ENCODE measurements at regions not wholly inside any gene's neighbourhood (a gene's known extent, or its start where the extent isn't known, plus 50 kb on each side); places are given as distances from the start of the nearest gene placed in this dataset.

DNA sequence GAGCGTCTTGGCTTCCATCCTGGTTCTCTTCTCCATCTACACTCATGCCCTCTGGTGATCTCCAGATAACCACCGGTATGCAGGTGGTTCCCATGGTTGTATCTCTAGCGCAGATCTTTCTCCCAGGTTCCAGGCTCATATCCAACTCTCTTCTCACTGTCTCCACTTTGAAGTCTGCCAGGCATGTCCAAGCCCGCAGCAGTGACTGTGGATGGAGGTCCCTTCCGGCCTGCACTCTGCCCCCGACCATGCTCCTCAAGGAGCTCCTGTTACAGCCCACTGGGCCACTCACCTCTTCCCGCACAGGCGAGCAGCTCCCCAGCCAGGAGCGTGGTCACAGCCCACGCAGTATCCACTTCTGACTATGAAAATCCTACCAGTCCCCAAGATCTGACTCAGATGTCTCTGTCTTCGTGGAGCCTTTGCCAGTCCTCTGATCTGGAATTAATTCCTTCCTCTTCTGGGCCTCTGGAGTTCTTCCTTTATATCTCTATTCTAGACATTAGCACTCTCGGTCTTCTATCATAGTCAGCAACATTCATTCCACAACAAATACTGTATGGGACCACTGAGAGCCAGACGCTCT is 100.2 kb downstream of the TEX26 start:
- Histone ChIP-seq H3K9me3 (ENCODE audit: control extremely low read depth in 1 of 5, control insufficient read depth in 4 of 5, insufficient read depth in 2 of 5, low read depth in 1 of 5, low read length in 4 of 5) (no peaks in the 10 kb centered on the region), H3K27ac (ENCODE audit: insufficient read depth in 1 of 2, low read depth in 1 of 2, low read length in 2 of 2, poor library complexity in 1 of 2, severe bottlenecking in 2 of 2) (no peak overlapping the region), H3K4me1 (ENCODE audit: control extremely low read depth in 1 of 4, control insufficient read depth in 4 of 4, insufficient read depth in 4 of 4, low read length in 3 of 4) (no peaks in the 10 kb centered on the region), H3K4me3 (ENCODE audit: control insufficient read depth in 1 of 7, extremely low read depth in 1 of 7, insufficient read depth in 4 of 7, low read depth in 2 of 7, low read length in 6 of 7) (no peak overlapping the region), H3K27me3 (replicated peaks in 2 of 5; ENCODE audit: control insufficient read depth in 4 of 5, insufficient read depth in 5 of 5, low read length in 4 of 5) (peaks cover 0 to 93% (median 50%) of the 10 kb centered on the region in 5 experiments), H3K36me3 (ENCODE audit: control insufficient read depth in 4 of 4, insufficient read depth in 4 of 4, low read length in 3 of 4) (no peaks in the 10 kb centered on the region)
- DNase-seq: no peak
- CTCF ChIA-PET: interaction anchor here (1.3 to 1.5 kb wide), 2 partner anchors 8 to 12 kb away, joined by 3 read pairs; no protein-coding TSS in a partner anchor
- 89% methylated on average over 11 of the region's 13 CpGs for WGBS (ENCODE audit: insufficient coverage)
- POLR2A ChIA-PET: no interaction called here

DNA sequence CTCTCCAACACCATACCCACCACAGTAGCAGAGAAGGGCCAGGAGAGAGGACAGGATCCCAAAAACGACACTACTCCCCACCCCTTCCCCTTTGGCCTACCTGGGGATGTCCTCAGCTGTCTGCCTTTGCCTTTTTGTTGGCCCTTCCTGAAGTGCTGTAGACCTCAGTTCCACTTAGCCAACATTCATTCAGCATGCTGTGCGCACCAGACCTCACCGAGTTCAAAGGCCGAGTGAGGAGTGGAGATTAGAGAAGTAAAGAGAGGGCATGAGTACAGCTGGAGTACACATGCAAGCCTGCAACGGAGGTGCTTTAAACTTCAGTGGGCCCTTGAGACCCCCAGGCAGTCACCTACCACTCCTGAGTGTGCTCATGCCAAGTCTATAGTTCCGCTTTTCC is 99.0 kb downstream of the TEX26 start:
- H3K27me3 ChIP-seq (replicated peaks in 2 of 5; ENCODE audit: control insufficient read depth in 4 of 5, insufficient read depth in 5 of 5, low read length in 4 of 5): peaks cover 0 to 93% (median 48%) of the 10 kb centered on the region in 5 experiments
- no peaks in the 10 kb centered on the region for H3K4me1 ChIP-seq (ENCODE audit: control extremely low read depth in 1 of 4, control insufficient read depth in 4 of 4, insufficient read depth in 4 of 4, low read length in 3 of 4)
- H3K4me3 ChIP-seq (ENCODE audit: control insufficient read depth in 1 of 7, extremely low read depth in 1 of 7, insufficient read depth in 4 of 7, low read depth in 2 of 7, low read length in 6 of 7): no peak overlapping the region
- no peak overlapping the region for H3K27ac ChIP-seq (ENCODE audit: insufficient read depth in 1 of 2, low read depth in 1 of 2, low read length in 2 of 2, poor library complexity in 1 of 2, severe bottlenecking in 2 of 2)
- no peak for DNase-seq
- ChIA-PET POLR2A (no interaction called here), CTCF (interaction anchor here (1.2 to 2.3 kb wide), 4 partner anchors 9 to 13 kb away, joined by 3 to 9 read pairs (median 4); no protein-coding TSS in a partner anchor)
- no peaks in the 10 kb centered on the region for H3K36me3 ChIP-seq (ENCODE audit: control insufficient read depth in 4 of 4, insufficient read depth in 4 of 4, low read length in 3 of 4)
- H3K9me3 ChIP-seq (ENCODE audit: control extremely low read depth in 1 of 5, control insufficient read depth in 4 of 5, insufficient read depth in 2 of 5, low read depth in 1 of 5, low read length in 4 of 5): no peaks in the 10 kb centered on the region
- 90% methylated on average over 4 of the region's 6 CpGs for WGBS (ENCODE audit: insufficient coverage)

GRCh38 chr13:31029102-31029501 is 96.6 kb downstream of the TEX26 start:
- Histone ChIP-seq H3K27ac (ENCODE audit: insufficient read depth in 1 of 2, low read depth in 1 of 2, low read length in 2 of 2, poor library complexity in 1 of 2, severe bottlenecking in 2 of 2) (no peak overlapping the region), H3K9me3 (ENCODE audit: control extremely low read depth in 1 of 5, control insufficient read depth in 4 of 5, insufficient read depth in 2 of 5, low read depth in 1 of 5, low read length in 4 of 5) (no peaks in the 10 kb centered on the region), H3K36me3 (ENCODE audit: control insufficient read depth in 4 of 4, insufficient read depth in 4 of 4, low read length in 3 of 4) (no peaks in the 10 kb centered on the region), H3K27me3 (replicated peaks in 2 of 5; ENCODE audit: control insufficient read depth in 4 of 5, insufficient read depth in 5 of 5, low read length in 4 of 5) (peaks cover 0 to 85% (median 37%) of the 10 kb centered on the region in 5 experiments), H3K4me3 (ENCODE audit: control insufficient read depth in 1 of 7, extremely low read depth in 1 of 7, insufficient read depth in 4 of 7, low read depth in 2 of 7, low read length in 6 of 7) (no peak overlapping the region), H3K4me1 (ENCODE audit: control extremely low read depth in 1 of 4, control insufficient read depth in 4 of 4, insufficient read depth in 4 of 4, low read length in 3 of 4) (no peaks in the 10 kb centered on the region)
- CTCF ChIA-PET: interaction anchor here (2.3 kb wide), 1 partner anchor 16 kb away, joined by 9 read pairs; no protein-coding TSS in a partner anchor
- 96% methylated on average over 8 of the region's 8 CpGs for WGBS (ENCODE audit: insufficient coverage)
- POLR2A ChIA-PET: interaction anchor here (0.6 kb wide), 2 partner anchors 13 to 1589 kb away, joined by 3 to 4 read pairs; no protein-coding TSS in a partner anchor
- no peak for DNase-seq

DNA sequence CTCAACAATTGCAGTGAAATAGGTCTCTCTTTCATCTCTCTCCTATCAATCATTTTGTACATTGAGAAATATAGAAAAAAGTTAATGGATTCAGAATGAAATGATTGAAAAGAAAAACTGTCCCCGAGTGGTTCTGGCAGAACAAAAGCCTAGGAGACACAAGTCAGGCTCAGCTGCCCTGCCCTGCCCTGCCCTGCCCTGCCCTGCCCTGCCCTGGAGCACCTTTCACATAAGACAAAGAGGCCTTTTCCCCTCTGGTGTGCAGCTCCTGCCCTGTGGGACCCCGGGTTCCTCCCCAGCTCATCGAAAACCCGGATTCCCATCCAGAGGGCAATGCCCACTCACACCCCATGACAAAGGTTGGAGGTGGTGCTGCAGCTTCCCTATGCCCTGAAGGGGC is 94.7 kb downstream of the TEX26 start:
- Histone ChIP-seq H3K4me3 (ENCODE audit: control insufficient read depth in 1 of 7, extremely low read depth in 1 of 7, insufficient read depth in 4 of 7, low read depth in 2 of 7, low read length in 6 of 7) (no peak overlapping the region), H3K9me3 (ENCODE audit: control extremely low read depth in 1 of 5, control insufficient read depth in 4 of 5, insufficient read depth in 2 of 5, low read depth in 1 of 5, low read length in 4 of 5) (no peaks in the 10 kb centered on the region), H3K4me1 (ENCODE audit: control extremely low read depth in 1 of 4, control insufficient read depth in 4 of 4, insufficient read depth in 4 of 4, low read length in 3 of 4) (no peaks in the 10 kb centered on the region), H3K36me3 (ENCODE audit: control insufficient read depth in 4 of 4, insufficient read depth in 4 of 4, low read length in 3 of 4) (no peaks in the 10 kb centered on the region), H3K27ac (ENCODE audit: insufficient read depth in 1 of 2, low read depth in 1 of 2, low read length in 2 of 2, poor library complexity in 1 of 2, severe bottlenecking in 2 of 2) (no peak overlapping the region), H3K27me3 (replicated peaks in 2 of 5; ENCODE audit: control insufficient read depth in 4 of 5, insufficient read depth in 5 of 5, low read length in 4 of 5) (peaks cover 3 to 83% (median 38%) of the 10 kb centered on the region in 5 experiments)
- no peak for DNase-seq
- ChIA-PET CTCF (interaction anchor here (2.7 kb wide), 1 partner anchor 18 kb away, joined by 13 read pairs; no protein-coding TSS in a partner anchor), POLR2A (no interaction called here)
- WGBS (ENCODE audit: insufficient coverage): 84% methylated on average over 3 of the region's 4 CpGs
